Upper lobe of left lung (tissue), 4 donors: ENCODE measurements at regions not wholly inside any gene's neighbourhood (a gene's known extent, or its start where the extent isn't known, plus 50 kb on each side); places are given as distances from the start of the nearest gene placed in this dataset.

Experiments
- EP300 ChIP-seq, 4 donors: sonication (generic); formaldehyde crosslinking; IDR thresholded peaks; one replicate each; pipeline ENCODE4 v1.5.1; 2017; ENCODE audit warnings: antibody characterized with exemption in 4 of 4, control low read depth in 2 of 4
- POLR2A ChIP-seq, 4 donors: fragments of 450-650 bp; IDR thresholded peaks; one replicate each; pipeline ENCODE4 v1.5.1; 2016 to 2017; ENCODE audit warnings: antibody characterized with exemption in 4 of 4, mild to moderate bottlenecking in 2 of 4
- POLR2AphosphoS5 ChIP-seq, 2 donors: sonication (generic); formaldehyde crosslinking; IDR thresholded peaks; one replicate each; pipeline ENCODE4 v1.5.1; 2017; ENCODE audit warnings: antibody characterized with exemption in 2 of 2
- TF ChIP-seq, protein P1 (sequence below), 6 experiments: fragments of 450-650 bp in 4 of 6; fragments of 200-600 bp in 2 of 6; sonication (generic) in 2 of 6; IDR thresholded peaks; one replicate each; pipeline ENCODE4 v1.5.1; 2016 to 2019; ENCODE audit warnings: antibody characterized with exemption in 6 of 6

DNA sequence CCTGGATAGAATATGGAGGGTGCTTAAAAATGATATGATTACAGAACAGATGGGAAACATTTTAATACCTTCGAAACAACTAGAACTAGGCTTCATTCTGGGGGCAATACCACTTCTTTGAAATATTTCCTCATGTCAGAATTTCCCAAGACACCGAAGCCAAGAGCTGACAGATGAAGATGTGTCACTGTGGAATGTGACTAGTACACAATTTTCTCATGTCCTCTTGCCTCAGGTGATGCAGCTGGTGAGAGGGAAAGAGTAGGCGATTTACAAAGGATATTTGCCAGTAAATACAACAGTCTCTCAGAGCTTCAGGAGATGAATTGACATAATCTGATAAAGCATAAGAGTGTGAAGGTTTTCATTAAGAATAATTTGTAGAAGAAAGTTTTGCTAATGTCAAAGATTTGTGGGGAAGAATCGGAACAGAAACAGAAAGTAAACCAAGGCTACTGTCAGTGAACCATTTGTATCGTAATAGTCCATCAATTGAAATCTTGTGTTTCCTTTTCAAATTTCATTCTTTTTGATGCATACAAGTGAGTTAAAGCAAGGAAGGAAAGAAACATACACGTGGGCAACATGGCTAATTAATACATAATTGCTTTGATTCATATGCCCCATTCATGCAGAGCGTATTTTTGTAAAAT is 164.7 kb upstream of the CCN2 start:
- TF ChIP-seq POLR2A (IDR thresholded peaks at IDR 0.05), result no peak
- no peak for TF ChIP-seq POLR2AphosphoS5 (IDR thresholded peaks at IDR 0.05)
- TF ChIP-seq, protein P1, sequence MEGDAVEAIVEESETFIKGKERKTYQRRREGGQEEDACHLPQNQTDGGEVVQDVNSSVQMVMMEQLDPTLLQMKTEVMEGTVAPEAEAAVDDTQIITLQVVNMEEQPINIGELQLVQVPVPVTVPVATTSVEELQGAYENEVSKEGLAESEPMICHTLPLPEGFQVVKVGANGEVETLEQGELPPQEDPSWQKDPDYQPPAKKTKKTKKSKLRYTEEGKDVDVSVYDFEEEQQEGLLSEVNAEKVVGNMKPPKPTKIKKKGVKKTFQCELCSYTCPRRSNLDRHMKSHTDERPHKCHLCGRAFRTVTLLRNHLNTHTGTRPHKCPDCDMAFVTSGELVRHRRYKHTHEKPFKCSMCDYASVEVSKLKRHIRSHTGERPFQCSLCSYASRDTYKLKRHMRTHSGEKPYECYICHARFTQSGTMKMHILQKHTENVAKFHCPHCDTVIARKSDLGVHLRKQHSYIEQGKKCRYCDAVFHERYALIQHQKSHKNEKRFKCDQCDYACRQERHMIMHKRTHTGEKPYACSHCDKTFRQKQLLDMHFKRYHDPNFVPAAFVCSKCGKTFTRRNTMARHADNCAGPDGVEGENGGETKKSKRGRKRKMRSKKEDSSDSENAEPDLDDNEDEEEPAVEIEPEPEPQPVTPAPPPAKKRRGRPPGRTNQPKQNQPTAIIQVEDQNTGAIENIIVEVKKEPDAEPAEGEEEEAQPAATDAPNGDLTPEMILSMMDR (IDR thresholded peaks at IDR 0.05), result no peak
- no peak for TF ChIP-seq EP300 (IDR thresholded peaks at IDR 0.05)
